B cell (primary cell): ENCODE measurements at regions not wholly inside any gene's neighbourhood (a gene's known extent, or its start where the extent isn't known, plus 50 kb on each side); places are given as distances from the start of the nearest gene placed in this dataset.

Source experiments
- ATAC-seq: fragments of 200-7000 bp; cut with Tn5 transposase; one replicate; pipeline ENCODE4 v1.10.0; 2021; ENCODE audit warnings: low read depth, mild to moderate bottlenecking, moderate number of reproducible peaks, moderate library complexity
- CTCF ChIA-PET: fragments of 350-600 bp; sonication (Branson Sonifier 250); formaldehyde crosslinking; loops from one replicate; lab custom pipeline; 2021; ENCODE audit warnings: antibody characterized with exemption, inconsistent platforms; lab: Charles Lee
- POLR2A ChIA-PET: fragments of 350-600 bp; sonication (Branson Sonifier 250); formaldehyde crosslinking; loops from one replicate; lab custom pipeline; 2021; ENCODE audit warnings: antibody characterized with exemption; lab: Charles Lee
- DNase-seq: peaks from one replicate; pipeline ENCODE4 v3.0.0; 2013
- H2AFZ ChIP-seq: 2 replicates; pipeline ENCODE4 v1.6.1; 2012; ENCODE audit warnings: mild to moderate bottlenecking, low read depth, low read length; ENCODE audit not compliant: insufficient read depth, poor library complexity, severe bottlenecking
- H3K27ac ChIP-seq, 2 donors: 1 replicate in 1 of 2; 2 replicates in 1 of 2; pipeline ENCODE4 v1.5.1; 2012 to 2013; ENCODE audit warnings: low read length in 2 of 2, mild to moderate bottlenecking in 2 of 2, moderate library complexity in 1 of 2
- H3K27me3 ChIP-seq, 4 experiments: fragments of 200-600 bp in 1 of 4; sonication (generic) in 1 of 4; replicated peaks in 1 of 4; 1 replicate in 2 of 4; 2 replicates in 2 of 4; pipeline versions ENCODE4 v1.6.1 to v1.7.0; 2013 to 2016; ENCODE audit warnings: low read length in 3 of 4, mild to moderate bottlenecking in 2 of 4, mixed read lengths in 1 of 4, moderate library complexity in 1 of 4; ENCODE audit not compliant: insufficient read depth in 4 of 4, control insufficient read depth in 3 of 4; ENCODE audit errors: control extremely low read depth in 1 of 4
- H3K36me3 ChIP-seq, 2 experiments: replicated peaks in 1 of 2; 1 replicate in 1 of 2; 2 replicates in 1 of 2; pipeline versions ENCODE4 v1.6.1 to v1.7.1; 2013; ENCODE audit warnings: low read length in 1 of 2; ENCODE audit not compliant: insufficient read depth in 2 of 2, control insufficient read depth in 1 of 2; ENCODE audit errors: control extremely low read depth in 1 of 2, extremely low read depth in 1 of 2
- H3K4me1 ChIP-seq, 2 donors: fragments of 200-600 bp in 1 of 2; sonication (generic) in 1 of 2; 1 replicate in 1 of 2; 2 replicates in 1 of 2; pipeline versions ENCODE4 v1.5.1 to v1.6.1; 2013 to 2017; ENCODE audit warnings: low read length in 2 of 2; ENCODE audit not compliant: control insufficient read depth in 2 of 2, insufficient read depth in 2 of 2
- H3K4me2 ChIP-seq: replicated peaks from 2 replicates; pipeline ENCODE3; 2012; ENCODE audit warnings: mild to moderate bottlenecking, low read depth, low read length; ENCODE audit not compliant: poor library complexity, severe bottlenecking
- H3K4me3 ChIP-seq, 5 experiments: fragments of 200-600 bp in 1 of 5; sonication (generic) in 1 of 5; 1 replicate in 3 of 5; 2 replicates in 2 of 5; pipeline versions ENCODE4 v1.5.1 to v1.7.0; 2011 to 2016; ENCODE audit warnings: low read length in 4 of 5, mild to moderate bottlenecking in 4 of 5, low read depth in 2 of 5, control low read depth in 1 of 5, moderate library complexity in 1 of 5; ENCODE audit not compliant: insufficient read depth in 1 of 5; ENCODE audit errors: control extremely low read depth in 1 of 5, extremely low read depth in 1 of 5
- H3K79me2 ChIP-seq: fragments of 200-600 bp; sonication (generic); one replicate; pipeline ENCODE4 v1.6.0; 2016; ENCODE audit warnings: low read length; ENCODE audit not compliant: control insufficient read depth, insufficient read depth
- H3K9ac ChIP-seq: fragments of 200-600 bp; sonication (generic); 2 replicates; pipeline ENCODE4 v1.6.1; 2017; ENCODE audit warnings: mild to moderate bottlenecking, low read length, moderate library complexity
- H3K9me3 ChIP-seq, 3 donors: one replicate each; pipeline versions ENCODE4 v1.6.1 to v1.7.1; 2013; ENCODE audit warnings: low read length in 2 of 3; ENCODE audit not compliant: control insufficient read depth in 2 of 3, insufficient read depth in 1 of 3; ENCODE audit errors: control extremely low read depth in 1 of 3
- H4K20me1 ChIP-seq: 2 replicates; pipeline ENCODE4 v1.6.0; 2012; ENCODE audit warnings: mild to moderate bottlenecking, low read length; ENCODE audit not compliant: insufficient read depth, control insufficient read depth, poor library complexity, severe bottlenecking
- H3K27ac Mint-ChIP-seq: one replicate; pipeline ENCODE4 v1.8.0; 2021; ENCODE audit warnings: mixed read lengths
- H3K27me3 Mint-ChIP-seq: one replicate; pipeline ENCODE4 v1.8.0; 2021; ENCODE audit warnings: mixed read lengths
- H3K4me1 Mint-ChIP-seq: one replicate; pipeline ENCODE4 v1.8.0; 2021; ENCODE audit warnings: mixed read lengths
- H3K4me3 Mint-ChIP-seq: one replicate; pipeline ENCODE4 v1.8.0; 2021; ENCODE audit warnings: mixed read lengths
- H3K9me3 Mint-ChIP-seq: one replicate; pipeline ENCODE4 v1.8.0; 2022; ENCODE audit warnings: mixed read lengths; ENCODE audit not compliant: insufficient read depth
- CTCF ChIP-seq: fragments of 200-600 bp; IDR thresholded peaks from one replicate; pipeline ENCODE4 v1.8.0; 2022; ENCODE audit warnings: antibody characterized with exemption, mild to moderate bottlenecking
- EZH2 ChIP-seq: IDR thresholded peaks from 2 replicates; pipeline ENCODE4 v1.6.1; 2012; ENCODE audit warnings: borderline replicate concordance, low read depth, mild to moderate bottlenecking, moderate library complexity, low read length; ENCODE audit not compliant: insufficient read depth, poor library complexity, severe bottlenecking
- WGBS: methylation state at CpG from one replicate; pipeline ENCODE4 v1.1.5; 2013; ENCODE audit warnings: missing lambda C conversion rate; ENCODE audit not compliant: insufficient coverage; 5-methylcytosine and 5-hydroxymethylcytosine counted together
- intact Hi-C: fragments of 100-400 bp; cut with micrococcal nuclease; formaldehyde crosslinking; loops from one replicate; pipeline ENCODE4 v1.10.0; 2022

GRCh38 chr10:10777723-10778122, 239.9 kb upstream of the CELF2 start:
- no peak for ATAC-seq

GRCh38 chr10:10778959-10779358, 238.7 kb upstream of the CELF2 start:
- Mint-ChIP-seq H3K4me1 (no peaks in the 10 kb centered on the region), H3K9me3 (no peaks in the 10 kb centered on the region), H3K27ac (no peak overlapping the region), H3K4me3 (no peak overlapping the region), H3K27me3 (peaks cover 23% of the 10 kb centered on the region)
- Histone ChIP-seq H4K20me1 (no peaks in the 10 kb centered on the region), H3K4me1 (no peaks in the 10 kb centered on the region), H3K36me3 (no peaks in the 10 kb centered on the region), H3K79me2 (no peaks in the 10 kb centered on the region), H3K4me2 (no peak overlapping the region), H2AFZ (no peak overlapping the region), H3K27me3 (no peaks in the 10 kb centered on the region), H3K9ac (no peak overlapping the region), H3K4me3 (no peak overlapping the region), H3K9me3 (peaks cover 0 to 4% (median 0%) of the 10 kb centered on the region in 3 donors), H3K27ac (no peak overlapping the region)
- ChIA-PET POLR2A (no interaction called here), CTCF (no interaction called here)
- 100% methylated on average over 2 of the region's 2 CpGs for WGBS
- no peak for ATAC-seq
- no peak for DNase-seq
- intact Hi-C loops = no loop called here
- no peak for TF ChIP-seq EZH2
- no peak for TF ChIP-seq CTCF

More at GRCh38 chr10:10777723-10778122, 239.9 kb upstream of the CELF2 start:
- no peak overlapping the region for H3K4me3 ChIP-seq
- Mint-ChIP-seq H3K4me1 (no peaks in the 10 kb centered on the region), H3K27ac (no peak overlapping the region), H3K4me3 (no peak overlapping the region), H3K27me3 (peaks cover 19% of the 10 kb centered on the region), H3K9me3 (no peaks in the 10 kb centered on the region)
- H3K9me3 ChIP-seq = no peaks in the 10 kb centered on the region
- H4K20me1 ChIP-seq = no peaks in the 10 kb centered on the region
- H3K9ac ChIP-seq = no peak overlapping the region
- 77% methylated on average over 5 of the region's 5 CpGs for WGBS
- H3K27me3 ChIP-seq = no peaks in the 10 kb centered on the region
- H3K4me1 ChIP-seq = no peaks in the 10 kb centered on the region
- TF ChIP-seq CTCF = no peak
- TF ChIP-seq EZH2 = no peak
- intact Hi-C loops = no loop called here
- H3K36me3 ChIP-seq = no peaks in the 10 kb centered on the region
- DNase-seq = no peak
- H2AFZ ChIP-seq = no peak overlapping the region
- H3K4me2 ChIP-seq = no peak overlapping the region
- POLR2A ChIA-PET = no interaction called here
- no peak overlapping the region for H3K27ac ChIP-seq
- no peaks in the 10 kb centered on the region for H3K79me2 ChIP-seq
- CTCF ChIA-PET = no interaction called here
